ENCODE measurements at regions not wholly inside any gene's neighbourhood (a gene's known extent, or its start where the extent isn't known, plus 50 kb on each side); places are given as distances from the start of the nearest gene placed in this dataset.

- DNase-seq (ENCODE audit: low read depth in 1 of 2, low spot score in 1 of 2): no peak
Measured at GRCh38 chrX:68997911-68998310, 167.3 kb downstream of the PJA1 start.

DNA sequence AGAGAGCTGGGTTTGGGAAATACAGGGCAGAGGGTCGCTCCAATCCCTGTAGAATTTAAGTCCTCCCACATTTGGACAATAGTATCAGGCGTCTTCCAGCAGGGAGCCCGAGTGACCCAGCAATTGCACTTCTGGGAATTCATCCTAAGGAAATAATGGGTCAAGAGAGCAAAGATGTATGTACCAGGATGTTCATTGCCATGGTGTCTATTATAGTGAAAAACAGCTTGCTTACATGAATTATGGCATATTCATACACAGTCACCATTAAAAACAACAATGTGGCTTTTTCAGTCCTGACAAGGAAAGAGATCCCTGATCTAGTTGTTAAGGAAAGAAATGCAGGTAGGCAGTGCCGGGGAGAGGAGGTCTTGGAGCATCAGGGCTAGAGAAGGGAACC, 167.7 kb downstream of the PJA1 start:
- DNase-seq (ENCODE audit: low read depth in 1 of 2, low spot score in 1 of 2): no peak

- no peak for DNase-seq (ENCODE audit: low read depth in 1 of 2, low spot score in 1 of 2)
Measured at GRCh38 chrX:68995780-68996551, 167.1 kb downstream of the EFNB1 start.

GRCh38 chrX:68995386-68995779, 166.6 kb downstream of the EFNB1 start:
- no peak for DNase-seq (ENCODE audit: low read depth in 1 of 2, low spot score in 1 of 2)

DNA sequence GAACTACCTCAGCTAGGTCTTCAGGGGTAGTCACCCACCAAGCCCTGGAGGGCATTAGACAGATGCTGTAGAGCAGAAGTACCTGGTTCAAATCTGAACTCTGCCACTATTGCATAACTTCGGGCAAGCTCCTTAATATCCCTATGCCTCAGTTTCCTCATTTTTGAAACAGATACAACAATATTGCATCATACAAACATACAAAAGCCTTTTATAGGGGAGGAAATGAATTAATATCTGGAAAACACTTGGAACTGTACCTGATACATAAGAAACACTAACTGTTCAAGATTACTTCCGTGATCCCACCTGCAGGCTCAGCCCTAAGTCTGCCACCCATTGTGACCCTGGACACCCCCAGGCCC, 166.1 kb downstream of the EFNB1 start:
- DNase-seq (ENCODE audit: low read depth in 1 of 2, low spot score in 1 of 2): no peak

GRCh38 chrX:68994135-68994890, 165.5 kb downstream of the EFNB1 start:
- DNase-seq (ENCODE audit: low read depth in 1 of 2, low spot score in 1 of 2): no peak

- DNase-seq (ENCODE audit: low read depth in 1 of 2, low spot score in 1 of 2): no peak
Measured at GRCh38 chrX:68992821-68993397, 164.1 kb downstream of the EFNB1 start.

DNA sequence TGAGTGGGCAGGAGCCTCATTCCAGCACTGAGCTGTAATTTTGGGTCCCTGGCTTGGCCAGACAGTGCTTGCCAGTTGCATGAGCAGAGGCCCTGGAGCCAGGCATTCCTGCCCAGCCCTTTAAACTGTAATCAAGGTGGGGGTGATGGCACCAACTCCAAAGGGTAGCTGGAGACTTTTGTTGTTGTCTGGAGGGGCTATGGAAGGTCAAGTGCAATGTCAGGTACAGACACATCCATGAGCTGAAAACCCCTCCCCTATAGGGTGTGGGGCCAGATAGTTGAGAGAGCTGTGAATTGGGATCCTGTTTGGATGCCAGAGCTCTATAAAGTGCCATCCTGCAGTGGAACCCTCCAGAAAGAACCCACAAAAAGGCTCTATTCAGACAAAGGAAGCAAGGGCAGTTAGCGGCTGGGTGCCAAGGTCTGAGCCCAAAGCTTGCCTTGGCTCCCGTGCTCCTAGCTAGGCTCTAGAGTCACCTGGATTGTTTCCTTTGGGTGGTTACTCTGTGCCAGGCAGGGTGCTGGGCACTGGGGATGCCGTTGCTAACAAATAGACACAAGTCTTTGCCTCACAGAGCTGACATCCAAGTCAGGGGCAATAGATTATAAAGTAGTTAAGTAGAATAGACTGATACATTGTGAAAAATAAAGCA, 163.0 kb downstream of the EFNB1 start:
- DNase-seq (ENCODE audit: low read depth in 1 of 2, low spot score in 1 of 2): no peak

GRCh38 chrX:68990948-68991347, 162.1 kb downstream of the EFNB1 start:
- no peak for DNase-seq (ENCODE audit: low read depth in 1 of 2, low spot score in 1 of 2)

DNA sequence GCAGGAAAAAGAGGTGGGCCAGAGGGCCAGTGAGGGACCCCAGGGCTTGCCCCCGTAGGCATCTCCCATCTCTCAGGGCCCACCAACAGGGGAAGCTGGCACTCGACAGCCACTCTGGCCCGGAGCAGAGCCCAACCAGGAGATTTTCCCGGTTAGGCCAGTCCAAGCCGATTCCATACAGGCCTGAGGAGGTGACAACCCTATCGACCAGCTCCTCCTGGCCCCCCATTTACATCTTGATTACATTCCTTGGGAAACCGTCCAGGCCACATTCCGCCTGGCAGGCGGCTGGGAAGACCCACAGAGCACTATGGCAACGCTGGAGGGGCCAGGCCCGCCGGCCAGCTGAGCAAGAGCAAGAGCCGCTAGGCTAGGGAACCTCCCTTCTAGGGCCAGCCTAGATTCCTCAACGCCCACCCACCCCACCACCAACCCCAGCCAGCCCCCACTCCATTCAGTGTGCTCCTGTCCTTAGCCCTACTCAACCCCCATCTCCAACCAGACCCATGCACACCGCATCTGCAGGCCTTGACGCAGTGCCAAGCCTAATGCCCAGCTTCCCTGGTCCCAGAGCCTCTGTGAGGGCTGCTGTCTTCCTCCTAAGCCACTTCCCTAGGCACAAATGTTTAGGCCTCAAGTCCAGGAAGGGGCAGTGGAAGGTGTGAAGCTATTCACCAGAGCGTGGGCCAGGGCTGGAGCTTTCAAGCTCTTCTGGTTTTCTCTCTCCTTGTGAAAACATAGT, 161.2 kb downstream of the EFNB1 start:
- DNase-seq (ENCODE audit: low read depth in 1 of 2, low spot score in 1 of 2): no peak

DNA sequence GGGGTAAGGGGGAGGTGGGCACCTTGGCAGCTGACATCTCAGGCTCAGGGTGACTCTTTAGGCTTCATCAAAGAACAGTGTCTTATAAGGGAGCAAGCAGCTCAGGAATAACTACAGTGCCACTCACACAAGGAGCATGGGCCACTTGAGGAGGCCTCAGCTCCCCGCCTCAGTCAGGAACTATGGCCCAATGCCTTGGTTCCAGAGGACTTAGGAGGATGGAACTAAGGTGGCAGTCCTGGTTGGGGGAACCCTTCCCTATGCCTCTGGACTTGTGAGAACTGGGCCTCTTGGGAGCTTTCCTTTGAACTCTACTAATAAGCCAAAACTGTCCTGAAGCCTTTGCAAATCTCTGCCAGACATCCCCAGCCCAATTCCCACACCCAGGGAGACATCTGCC, 160.6 kb downstream of the EFNB1 start:
- no peak for DNase-seq (ENCODE audit: low read depth in 1 of 2, low spot score in 1 of 2)

- no peak for DNase-seq (ENCODE audit: low read depth in 1 of 2, low spot score in 1 of 2)
Measured at GRCh38 chrX:68988865-68989264, 160.0 kb downstream of the EFNB1 start.

- no peak for DNase-seq (ENCODE audit: low read depth in 1 of 2, low spot score in 1 of 2)
Measured at GRCh38 chrX:68985135-68985755, 156.4 kb downstream of the EFNB1 start.

- no peak for DNase-seq (ENCODE audit: low read depth in 1 of 2, low spot score in 1 of 2)
Measured at GRCh38 chrX:68983004-68983857, 154.4 kb downstream of the EFNB1 start.

GRCh38 chrX:68982476-68982875, 153.7 kb downstream of the EFNB1 start:
- no peak for DNase-seq (ENCODE audit: low read depth in 1 of 2, low spot score in 1 of 2)

- DNase-seq (ENCODE audit: low read depth in 1 of 2, low spot score in 1 of 2): no peak
Measured at GRCh38 chrX:68980906-68981616, 152.2 kb downstream of the EFNB1 start.

- DNase-seq (ENCODE audit: low read depth in 1 of 2, low spot score in 1 of 2): no peak
Measured at GRCh38 chrX:68978655-68979054, 149.8 kb downstream of the EFNB1 start.

- no peak for DNase-seq (ENCODE audit: low read depth in 1 of 2, low spot score in 1 of 2)
Measured at GRCh38 chrX:68978255-68978654, 149.4 kb downstream of the EFNB1 start.

GRCh38 chrX:68953331-68953730, 124.5 kb downstream of the EFNB1 start:
- DNase-seq (ENCODE audit: low read depth in 1 of 2, low spot score in 1 of 2): no peak
